ENCODE measurements at regions not wholly inside any gene's neighbourhood (a gene's known extent, or its start where the extent isn't known, plus 50 kb on each side); places are given as distances from the start of the nearest gene placed in this dataset.

GRCh38 chr4:35649778-35650177 lies 594.5 kb downstream of the ARAP2 start:
- Histone ChIP-seq H3K27ac (ENCODE audit: insufficient read depth in 1 of 2, low read depth in 1 of 2, low read length in 2 of 2, poor library complexity in 1 of 2, severe bottlenecking in 2 of 2) (no peak overlapping the region), H3K4me1 (ENCODE audit: control extremely low read depth in 1 of 4, control insufficient read depth in 4 of 4, insufficient read depth in 4 of 4, low read length in 3 of 4) (no peaks in the 10 kb centered on the region), H3K27me3 (replicated peaks in 2 of 5; ENCODE audit: control insufficient read depth in 4 of 5, insufficient read depth in 5 of 5, low read length in 4 of 5) (no peaks in the 10 kb centered on the region), H3K9me3 (ENCODE audit: control extremely low read depth in 1 of 5, control insufficient read depth in 4 of 5, insufficient read depth in 2 of 5, low read depth in 1 of 5, low read length in 4 of 5) (no peaks in the 10 kb centered on the region), H3K4me3 (ENCODE audit: control insufficient read depth in 1 of 7, extremely low read depth in 1 of 7, insufficient read depth in 4 of 7, low read depth in 2 of 7, low read length in 6 of 7) (no peak overlapping the region), H3K36me3 (ENCODE audit: control insufficient read depth in 4 of 4, insufficient read depth in 4 of 4, low read length in 3 of 4) (no peaks in the 10 kb centered on the region)
- ChIA-PET POLR2A (no interaction called here), CTCF (no interaction called here)
- no peak for DNase-seq

GRCh38 chr4:35652197-35652596 lies 592.1 kb downstream of the ARAP2 start:
- ChIA-PET POLR2A (no interaction called here), CTCF (no interaction called here)
- H3K4me3 ChIP-seq (ENCODE audit: control insufficient read depth in 1 of 7, extremely low read depth in 1 of 7, insufficient read depth in 4 of 7, low read depth in 2 of 7, low read length in 6 of 7), result no peak overlapping the region
- no peaks in the 10 kb centered on the region for H3K9me3 ChIP-seq (ENCODE audit: control extremely low read depth in 1 of 5, control insufficient read depth in 4 of 5, insufficient read depth in 2 of 5, low read depth in 1 of 5, low read length in 4 of 5)
- no peak overlapping the region for H3K27ac ChIP-seq (ENCODE audit: insufficient read depth in 1 of 2, low read depth in 1 of 2, low read length in 2 of 2, poor library complexity in 1 of 2, severe bottlenecking in 2 of 2)
- no peaks in the 10 kb centered on the region for H3K4me1 ChIP-seq (ENCODE audit: control extremely low read depth in 1 of 4, control insufficient read depth in 4 of 4, insufficient read depth in 4 of 4, low read length in 3 of 4)
- WGBS (ENCODE audit: insufficient coverage), result no CpG with 5 or more reads among the region's 4 CpGs
- H3K36me3 ChIP-seq (ENCODE audit: control insufficient read depth in 4 of 4, insufficient read depth in 4 of 4, low read length in 3 of 4), result no peaks in the 10 kb centered on the region
- no peaks in the 10 kb centered on the region for H3K27me3 ChIP-seq (replicated peaks in 2 of 5; ENCODE audit: control insufficient read depth in 4 of 5, insufficient read depth in 5 of 5, low read length in 4 of 5)
- DNase-seq, result no peak

GRCh38 chr4:35653451-35653850 lies 590.9 kb downstream of the ARAP2 start:
- Histone ChIP-seq H3K4me1 (ENCODE audit: control extremely low read depth in 1 of 4, control insufficient read depth in 4 of 4, insufficient read depth in 4 of 4, low read length in 3 of 4) (no peaks in the 10 kb centered on the region), H3K9me3 (ENCODE audit: control extremely low read depth in 1 of 5, control insufficient read depth in 4 of 5, insufficient read depth in 2 of 5, low read depth in 1 of 5, low read length in 4 of 5) (no peaks in the 10 kb centered on the region), H3K36me3 (ENCODE audit: control insufficient read depth in 4 of 4, insufficient read depth in 4 of 4, low read length in 3 of 4) (no peaks in the 10 kb centered on the region), H3K27me3 (replicated peaks in 2 of 5; ENCODE audit: control insufficient read depth in 4 of 5, insufficient read depth in 5 of 5, low read length in 4 of 5) (no peaks in the 10 kb centered on the region), H3K27ac (ENCODE audit: insufficient read depth in 1 of 2, low read depth in 1 of 2, low read length in 2 of 2, poor library complexity in 1 of 2, severe bottlenecking in 2 of 2) (no peak overlapping the region), H3K4me3 (ENCODE audit: control insufficient read depth in 1 of 7, extremely low read depth in 1 of 7, insufficient read depth in 4 of 7, low read depth in 2 of 7, low read length in 6 of 7) (no peak overlapping the region)
- ChIA-PET CTCF (no interaction called here), POLR2A (no interaction called here)
- no peak for DNase-seq

- H3K4me1 ChIP-seq (ENCODE audit: control extremely low read depth in 1 of 4, control insufficient read depth in 4 of 4, insufficient read depth in 4 of 4, low read length in 3 of 4), result no peaks in the 10 kb centered on the region
- ChIA-PET POLR2A (no interaction called here), CTCF (no interaction called here)
- H3K9me3 ChIP-seq (ENCODE audit: control extremely low read depth in 1 of 5, control insufficient read depth in 4 of 5, insufficient read depth in 2 of 5, low read depth in 1 of 5, low read length in 4 of 5), result no peaks in the 10 kb centered on the region
- no peaks in the 10 kb centered on the region for H3K27me3 ChIP-seq (replicated peaks in 2 of 5; ENCODE audit: control insufficient read depth in 4 of 5, insufficient read depth in 5 of 5, low read length in 4 of 5)
- DNase-seq, result no peak
- H3K36me3 ChIP-seq (ENCODE audit: control insufficient read depth in 4 of 4, insufficient read depth in 4 of 4, low read length in 3 of 4), result no peaks in the 10 kb centered on the region
- WGBS (ENCODE audit: insufficient coverage), result no CpG with 5 or more reads among the region's 1 CpG
- no peak overlapping the region for H3K27ac ChIP-seq (ENCODE audit: insufficient read depth in 1 of 2, low read depth in 1 of 2, low read length in 2 of 2, poor library complexity in 1 of 2, severe bottlenecking in 2 of 2)
- no peak overlapping the region for H3K4me3 ChIP-seq (ENCODE audit: control insufficient read depth in 1 of 7, extremely low read depth in 1 of 7, insufficient read depth in 4 of 7, low read depth in 2 of 7, low read length in 6 of 7)
Measured at GRCh38 chr4:35673137-35673536, 571.2 kb downstream of the ARAP2 start.

GRCh38 chr4:35684755-35685154 lies 559.6 kb downstream of the ARAP2 start:
- no peak overlapping the region for H3K27ac ChIP-seq (ENCODE audit: insufficient read depth in 1 of 2, low read depth in 1 of 2, low read length in 2 of 2, poor library complexity in 1 of 2, severe bottlenecking in 2 of 2)
- H3K36me3 ChIP-seq (ENCODE audit: control insufficient read depth in 4 of 4, insufficient read depth in 4 of 4, low read length in 3 of 4), result no peaks in the 10 kb centered on the region
- peaks cover 0 to 2% (median 0%) of the 10 kb centered on the region in 5 experiments for H3K9me3 ChIP-seq (ENCODE audit: control extremely low read depth in 1 of 5, control insufficient read depth in 4 of 5, insufficient read depth in 2 of 5, low read depth in 1 of 5, low read length in 4 of 5)
- ChIA-PET CTCF (no interaction called here), POLR2A (no interaction called here)
- H3K27me3 ChIP-seq (replicated peaks in 2 of 5; ENCODE audit: control insufficient read depth in 4 of 5, insufficient read depth in 5 of 5, low read length in 4 of 5), result no peaks in the 10 kb centered on the region
- DNase-seq, result no peak
- no peak overlapping the region for H3K4me3 ChIP-seq (ENCODE audit: control insufficient read depth in 1 of 7, extremely low read depth in 1 of 7, insufficient read depth in 4 of 7, low read depth in 2 of 7, low read length in 6 of 7)
- no peaks in the 10 kb centered on the region for H3K4me1 ChIP-seq (ENCODE audit: control extremely low read depth in 1 of 4, control insufficient read depth in 4 of 4, insufficient read depth in 4 of 4, low read length in 3 of 4)
- no CpG with 5 or more reads among the region's 1 CpG for WGBS (ENCODE audit: insufficient coverage)

- no peaks in the 10 kb centered on the region for H3K27me3 ChIP-seq (replicated peaks in 2 of 5; ENCODE audit: control insufficient read depth in 4 of 5, insufficient read depth in 5 of 5, low read length in 4 of 5)
- no peaks in the 10 kb centered on the region for H3K9me3 ChIP-seq (ENCODE audit: control extremely low read depth in 1 of 5, control insufficient read depth in 4 of 5, insufficient read depth in 2 of 5, low read depth in 1 of 5, low read length in 4 of 5)
- WGBS (ENCODE audit: insufficient coverage), result no CpG with 5 or more reads among the region's 1 CpG
- no peak overlapping the region for H3K4me3 ChIP-seq (ENCODE audit: control insufficient read depth in 1 of 7, extremely low read depth in 1 of 7, insufficient read depth in 4 of 7, low read depth in 2 of 7, low read length in 6 of 7)
- no peak overlapping the region for H3K27ac ChIP-seq (ENCODE audit: insufficient read depth in 1 of 2, low read depth in 1 of 2, low read length in 2 of 2, poor library complexity in 1 of 2, severe bottlenecking in 2 of 2)
- ChIA-PET CTCF (no interaction called here), POLR2A (no interaction called here)
- peaks cover 0 to 2% (median 0%) of the 10 kb centered on the region in 4 experiments for H3K4me1 ChIP-seq (ENCODE audit: control extremely low read depth in 1 of 4, control insufficient read depth in 4 of 4, insufficient read depth in 4 of 4, low read length in 3 of 4)
- no peak for DNase-seq
- H3K36me3 ChIP-seq (ENCODE audit: control insufficient read depth in 4 of 4, insufficient read depth in 4 of 4, low read length in 3 of 4), result no peaks in the 10 kb centered on the region
Measured at GRCh38 chr4:35689870-35690269, 554.4 kb downstream of the ARAP2 start.

GRCh38 chr4:35690271-35690670 lies 554.0 kb downstream of the ARAP2 start:
- H3K27ac ChIP-seq (ENCODE audit: insufficient read depth in 1 of 2, low read depth in 1 of 2, low read length in 2 of 2, poor library complexity in 1 of 2, severe bottlenecking in 2 of 2), result no peak overlapping the region
- no peak for DNase-seq
- peaks cover 0 to 2% (median 0%) of the 10 kb centered on the region in 4 experiments for H3K4me1 ChIP-seq (ENCODE audit: control extremely low read depth in 1 of 4, control insufficient read depth in 4 of 4, insufficient read depth in 4 of 4, low read length in 3 of 4)
- H3K9me3 ChIP-seq (ENCODE audit: control extremely low read depth in 1 of 5, control insufficient read depth in 4 of 5, insufficient read depth in 2 of 5, low read depth in 1 of 5, low read length in 4 of 5), result no peaks in the 10 kb centered on the region
- no peak overlapping the region for H3K4me3 ChIP-seq (ENCODE audit: control insufficient read depth in 1 of 7, extremely low read depth in 1 of 7, insufficient read depth in 4 of 7, low read depth in 2 of 7, low read length in 6 of 7)
- POLR2A ChIA-PET, result no interaction called here
- no peaks in the 10 kb centered on the region for H3K36me3 ChIP-seq (ENCODE audit: control insufficient read depth in 4 of 4, insufficient read depth in 4 of 4, low read length in 3 of 4)
- CTCF ChIA-PET, result no interaction called here
- H3K27me3 ChIP-seq (replicated peaks in 2 of 5; ENCODE audit: control insufficient read depth in 4 of 5, insufficient read depth in 5 of 5, low read length in 4 of 5), result no peaks in the 10 kb centered on the region
- no CpG with 5 or more reads among the region's 1 CpG for WGBS (ENCODE audit: insufficient coverage)

GRCh38 chr4:35695003-35695402 lies 549.3 kb downstream of the ARAP2 start:
- ChIA-PET POLR2A (no interaction called here), CTCF (no interaction called here)
- H3K4me1 ChIP-seq (ENCODE audit: control extremely low read depth in 1 of 4, control insufficient read depth in 4 of 4, insufficient read depth in 4 of 4, low read length in 3 of 4), result peaks cover 0 to 2% (median 0%) of the 10 kb centered on the region in 4 experiments
- no peaks in the 10 kb centered on the region for H3K9me3 ChIP-seq (ENCODE audit: control extremely low read depth in 1 of 5, control insufficient read depth in 4 of 5, insufficient read depth in 2 of 5, low read depth in 1 of 5, low read length in 4 of 5)
- no peak overlapping the region for H3K4me3 ChIP-seq (ENCODE audit: control insufficient read depth in 1 of 7, extremely low read depth in 1 of 7, insufficient read depth in 4 of 7, low read depth in 2 of 7, low read length in 6 of 7)
- H3K27ac ChIP-seq (ENCODE audit: insufficient read depth in 1 of 2, low read depth in 1 of 2, low read length in 2 of 2, poor library complexity in 1 of 2, severe bottlenecking in 2 of 2), result no peak overlapping the region
- no peaks in the 10 kb centered on the region for H3K27me3 ChIP-seq (replicated peaks in 2 of 5; ENCODE audit: control insufficient read depth in 4 of 5, insufficient read depth in 5 of 5, low read length in 4 of 5)
- DNase-seq, result no peak
- H3K36me3 ChIP-seq (ENCODE audit: control insufficient read depth in 4 of 4, insufficient read depth in 4 of 4, low read length in 3 of 4), result no peaks in the 10 kb centered on the region
- 100% methylated on average over 2 of the region's 3 CpGs for WGBS (ENCODE audit: insufficient coverage)

Data from common myeloid progenitor, CD34-positive (primary cell).